BE2C (cell line): ENCODE measurements at regions not wholly inside any gene's neighbourhood (a gene's known extent, or its start where the extent isn't known, plus 50 kb on each side); places are given as distances from the start of the nearest gene placed in this dataset.

ENCODE experiments used
- DNase-seq: peaks from one replicate; pipeline ENCODE4 v3.0.0-alpha.2; 2020
- H3K27me3 ChIP-seq: fragments of 250-450 bp; sonication (Bioruptor Pico); 2 replicates; pipeline ENCODE4 v1.5.1; 2020; ENCODE audit warnings: mild to moderate bottlenecking
- H3K36me3 ChIP-seq: fragments of 250-450 bp; sonication (Bioruptor Pico); 2 replicates; pipeline ENCODE4 v1.5.1; 2020; ENCODE audit warnings: mild to moderate bottlenecking
- H3K4me1 ChIP-seq: fragments of 250-450 bp; sonication (Bioruptor Pico); 2 replicates; pipeline ENCODE4 v1.5.1; 2020
- H3K4me3 ChIP-seq: 2 replicates; pipeline ENCODE4 v1.5.1; 2011; ENCODE audit warnings: low read depth, low read length
- H3K9me3 ChIP-seq: fragments of 250-450 bp; sonication (Bioruptor Pico); 2 replicates; pipeline ENCODE4 v1.5.1; 2020
- CTCF ChIP-seq: IDR thresholded peaks from 2 replicates; pipeline ENCODE4 v1.5.1; 2012; ENCODE audit warnings: mild to moderate bottlenecking, low read depth, low read length

- Histone ChIP-seq H3K27me3 (no peaks in the 10 kb centered on the region), H3K4me1 (no peaks in the 10 kb centered on the region), H3K4me3 (no peak overlapping the region), H3K9me3 (no peaks in the 10 kb centered on the region), H3K36me3 (no peaks in the 10 kb centered on the region)
- DNase-seq: no peak
- TF ChIP-seq CTCF: no peak
These were observed 488.3 kb upstream of the SPRED2 start for GRCh38 chr2:65920659-65921058.

- no peak for DNase-seq
- H3K4me3 ChIP-seq: no peak overlapping the region
- no peaks in the 10 kb centered on the region for H3K4me1 ChIP-seq
- no peaks in the 10 kb centered on the region for H3K27me3 ChIP-seq
- no peaks in the 10 kb centered on the region for H3K9me3 ChIP-seq
- no peak for TF ChIP-seq CTCF
- H3K36me3 ChIP-seq: no peaks in the 10 kb centered on the region
These were observed 487.3 kb upstream of the SPRED2 start for GRCh38 chr2:65919550-65920188.

GRCh38 chr2:65918760-65919187, 486.4 kb upstream of the SPRED2 start:
- H3K27me3 ChIP-seq: no peaks in the 10 kb centered on the region
- H3K4me3 ChIP-seq: no peak overlapping the region
- no peak for DNase-seq
- TF ChIP-seq CTCF: peak; percentile 15; the same call in 1 of the 2 replicates
- no peaks in the 10 kb centered on the region for H3K4me1 ChIP-seq
- no peaks in the 10 kb centered on the region for H3K36me3 ChIP-seq
- no peaks in the 10 kb centered on the region for H3K9me3 ChIP-seq

- Histone ChIP-seq H3K4me3 (no peak overlapping the region), H3K4me1 (no peaks in the 10 kb centered on the region), H3K27me3 (no peaks in the 10 kb centered on the region), H3K36me3 (no peaks in the 10 kb centered on the region), H3K9me3 (no peaks in the 10 kb centered on the region)
- DNase-seq: no peak
- TF ChIP-seq CTCF: no peak
These were observed 485.6 kb upstream of the SPRED2 start for GRCh38 chr2:65917986-65918385.

- DNase-seq: no peak
- Histone ChIP-seq H3K9me3 (no peaks in the 10 kb centered on the region), H3K4me3 (no peak overlapping the region), H3K27me3 (no peaks in the 10 kb centered on the region), H3K36me3 (no peaks in the 10 kb centered on the region), H3K4me1 (no peaks in the 10 kb centered on the region)
- TF ChIP-seq CTCF: no peak
These were observed 484.4 kb upstream of the SPRED2 start for GRCh38 chr2:65916785-65917295.

- no peaks in the 10 kb centered on the region for H3K36me3 ChIP-seq
- H3K4me3 ChIP-seq: no peak overlapping the region
- H3K9me3 ChIP-seq: no peaks in the 10 kb centered on the region
- DNase-seq: no peak
- no peaks in the 10 kb centered on the region for H3K27me3 ChIP-seq
- TF ChIP-seq CTCF: no peak
- H3K4me1 ChIP-seq: no peaks in the 10 kb centered on the region
These were observed 483.8 kb upstream of the SPRED2 start for GRCh38 chr2:65916177-65916576.
